ENCODE measurements at regions not wholly inside any gene's neighbourhood (a gene's known extent, or its start where the extent isn't known, plus 50 kb on each side); places are given as distances from the start of the nearest gene placed in this dataset.

DNA sequence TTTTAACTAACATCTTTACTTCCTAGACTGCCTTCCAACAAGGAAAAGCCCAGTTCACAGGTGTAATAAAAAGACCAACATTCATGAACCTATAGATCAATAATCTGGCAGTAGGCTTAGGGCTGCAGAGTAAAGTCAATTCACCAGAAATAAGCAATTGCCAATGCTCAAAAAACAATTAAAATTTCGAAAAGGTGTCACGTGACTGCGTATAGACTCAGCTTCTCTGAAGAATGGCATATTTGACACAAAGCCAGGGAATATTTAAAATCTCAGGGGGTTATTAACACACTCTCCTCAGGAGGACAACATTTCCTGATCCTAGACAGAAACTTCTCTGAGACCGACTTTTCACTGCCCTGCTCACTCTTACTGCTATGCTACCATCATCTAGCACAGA, 245.2 kb upstream of the LRATD1 start (continued):
- TF ChIP-seq ZNF133 (tag by site-specific recombination; IDR thresholded peaks at IDR 0.05) (no peak), ZNF404 (tag by site-specific recombination; IDR thresholded peaks at IDR 0.05) (no peak)
- TF ChIP-seq, protein P1, sequence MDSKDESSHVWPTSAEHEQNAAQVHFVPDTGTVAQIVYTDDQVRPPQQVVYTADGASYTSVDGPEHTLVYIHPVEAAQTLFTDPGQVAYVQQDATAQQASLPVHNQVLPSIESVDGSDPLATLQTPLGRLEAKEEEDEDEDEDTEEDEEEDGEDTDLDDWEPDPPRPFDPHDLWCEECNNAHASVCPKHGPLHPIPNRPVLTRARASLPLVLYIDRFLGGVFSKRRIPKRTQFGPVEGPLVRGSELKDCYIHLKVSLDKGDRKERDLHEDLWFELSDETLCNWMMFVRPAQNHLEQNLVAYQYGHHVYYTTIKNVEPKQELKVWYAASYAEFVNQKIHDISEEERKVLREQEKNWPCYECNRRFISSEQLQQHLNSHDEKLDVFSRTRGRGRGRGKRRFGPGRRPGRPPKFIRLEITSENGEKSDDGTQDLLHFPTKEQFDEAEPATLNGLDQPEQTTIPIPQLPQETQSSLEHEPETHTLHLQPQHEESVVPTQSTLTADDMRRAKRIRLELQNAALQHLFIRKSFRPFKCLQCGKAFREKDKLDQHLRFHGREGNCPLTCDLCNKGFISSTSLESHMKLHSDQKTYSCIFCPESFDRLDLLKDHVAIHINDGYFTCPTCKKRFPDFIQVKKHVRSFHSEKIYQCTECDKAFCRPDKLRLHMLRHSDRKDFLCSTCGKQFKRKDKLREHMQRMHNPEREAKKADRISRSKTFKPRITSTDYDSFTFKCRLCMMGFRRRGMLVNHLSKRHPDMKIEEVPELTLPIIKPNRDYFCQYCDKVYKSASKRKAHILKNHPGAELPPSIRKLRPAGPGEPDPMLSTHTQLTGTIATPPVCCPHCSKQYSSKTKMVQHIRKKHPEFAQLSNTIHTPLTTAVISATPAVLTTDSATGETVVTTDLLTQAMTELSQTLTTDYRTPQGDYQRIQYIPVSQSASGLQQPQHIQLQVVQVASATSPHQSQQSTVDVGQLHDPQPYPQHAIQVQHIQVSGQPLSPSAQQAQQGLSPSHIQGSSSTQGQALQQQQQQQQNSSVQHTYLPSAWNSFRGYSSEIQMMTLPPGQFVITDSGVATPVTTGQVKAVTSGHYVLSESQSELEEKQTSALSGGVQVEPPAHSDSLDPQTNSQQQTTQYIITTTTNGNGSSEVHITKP (tag by site-specific recombination; IDR thresholded peaks at IDR 0.05): no peak

GRCh38 chr2:14388724-14389123, 243.8 kb upstream of the LRATD1 start:
- no peak overlapping the region for H3K4me3 ChIP-seq (ENCODE audit: low read depth, low read length)
- no peaks in the 10 kb centered on the region for H3K9me3 ChIP-seq (ENCODE audit: control insufficient read depth, insufficient read depth, low read depth, low read length)
- no peaks in the 10 kb centered on the region for H3K4me1 ChIP-seq (ENCODE audit: control insufficient read depth, insufficient read depth, low read length)
- no peaks in the 10 kb centered on the region for H3K36me3 ChIP-seq (ENCODE audit: control insufficient read depth in 2 of 2, insufficient read depth in 1 of 2, low read length in 2 of 2)
- no peak overlapping the region for H3K27ac ChIP-seq (ENCODE audit: extremely low read depth, low read depth, low read length)
- POLR2A ChIA-PET: no interaction called here
- TF ChIP-seq, protein P2, sequence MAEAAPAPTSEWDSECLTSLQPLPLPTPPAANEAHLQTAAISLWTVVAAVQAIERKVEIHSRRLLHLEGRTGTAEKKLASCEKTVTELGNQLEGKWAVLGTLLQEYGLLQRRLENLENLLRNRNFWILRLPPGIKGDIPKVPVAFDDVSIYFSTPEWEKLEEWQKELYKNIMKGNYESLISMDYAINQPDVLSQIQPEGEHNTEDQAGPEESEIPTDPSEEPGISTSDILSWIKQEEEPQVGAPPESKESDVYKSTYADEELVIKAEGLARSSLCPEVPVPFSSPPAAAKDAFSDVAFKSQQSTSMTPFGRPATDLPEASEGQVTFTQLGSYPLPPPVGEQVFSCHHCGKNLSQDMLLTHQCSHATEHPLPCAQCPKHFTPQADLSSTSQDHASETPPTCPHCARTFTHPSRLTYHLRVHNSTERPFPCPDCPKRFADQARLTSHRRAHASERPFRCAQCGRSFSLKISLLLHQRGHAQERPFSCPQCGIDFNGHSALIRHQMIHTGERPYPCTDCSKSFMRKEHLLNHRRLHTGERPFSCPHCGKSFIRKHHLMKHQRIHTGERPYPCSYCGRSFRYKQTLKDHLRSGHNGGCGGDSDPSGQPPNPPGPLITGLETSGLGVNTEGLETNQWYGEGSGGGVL (tag by site-specific recombination; IDR thresholded peaks at IDR 0.05): no peak
- TF ChIP-seq ZEB2 (tag by site-specific recombination; IDR thresholded peaks at IDR 0.05): no peak
- no peak for TF ChIP-seq ZNF10 (tag by site-specific recombination; IDR thresholded peaks at IDR 0.05)
- TF ChIP-seq ZNF670 (tag by site-specific recombination; IDR thresholded peaks at IDR 0.05; ENCODE audit: low read depth): no peak
- no peak for TF ChIP-seq ZNF184 (tag by site-specific recombination; IDR thresholded peaks at IDR 0.05)
- no peak for TF ChIP-seq ZNF23 (tag by site-specific recombination; IDR thresholded peaks at IDR 0.05; ENCODE audit: borderline replicate concordance)
- TF ChIP-seq MZF1 (tag by site-specific recombination; IDR thresholded peaks at IDR 0.05; ENCODE audit: borderline replicate concordance): no peak
- no peak for TF ChIP-seq BCL11A (tag by site-specific recombination; IDR thresholded peaks at IDR 0.05; ENCODE audit: low read depth)
- no peak for TF ChIP-seq ZNF654 (tag by site-specific recombination; IDR thresholded peaks at IDR 0.05; ENCODE audit: low read depth)
- no peak for TF ChIP-seq HOXD13 (CRISPR knock-in tag; IDR thresholded peaks at IDR 0.05; ENCODE audit: borderline replicate concordance)
- TF ChIP-seq ZNF777 (tag by site-specific recombination; IDR thresholded peaks at IDR 0.05; ENCODE audit: borderline replicate concordance): no peak
- CTCF ChIA-PET: interaction anchor here (0.7 kb wide), 1 partner anchor 127 kb away, joined by 4 read pairs; no protein-coding TSS in a partner anchor

DNA sequence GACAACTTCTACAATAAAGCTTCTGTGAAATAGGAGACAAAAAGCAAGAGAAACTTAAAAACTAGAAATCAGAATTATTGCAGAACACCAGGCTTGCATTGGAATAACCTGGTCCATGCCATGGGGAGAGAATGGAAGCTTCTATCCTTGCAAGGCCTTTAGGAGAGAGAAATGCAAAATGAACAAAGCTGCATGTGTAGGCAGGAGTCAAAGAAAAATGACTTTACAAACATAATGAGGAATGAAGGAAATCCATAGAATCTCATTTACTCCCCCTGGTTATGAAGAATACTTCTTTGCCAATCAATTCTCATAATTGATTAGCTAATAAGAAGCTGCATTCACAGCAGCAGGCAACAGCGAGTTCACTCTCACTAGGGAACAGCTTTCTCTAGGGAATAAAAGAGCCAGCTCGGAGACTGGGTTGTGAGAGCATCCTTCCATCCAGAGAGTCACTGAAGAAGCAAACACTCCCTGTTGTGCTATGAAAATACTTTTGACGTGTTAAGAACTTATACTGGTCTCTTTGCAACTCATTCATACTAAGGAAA, 235.9 kb upstream of the LRATD1 start:
- Histone ChIP-seq H3K4me1 (ENCODE audit: control insufficient read depth, insufficient read depth, low read length) (no peaks in the 10 kb centered on the region), H3K36me3 (ENCODE audit: control insufficient read depth in 2 of 2, insufficient read depth in 1 of 2, low read length in 2 of 2) (no peaks in the 10 kb centered on the region), H3K27ac (ENCODE audit: extremely low read depth, low read depth, low read length) (no peak overlapping the region), H3K9me3 (ENCODE audit: control insufficient read depth, insufficient read depth, low read depth, low read length) (no peaks in the 10 kb centered on the region), H3K4me3 (ENCODE audit: low read depth, low read length) (no peak overlapping the region)
- CTCF ChIA-PET: no interaction called here
- POLR2A ChIA-PET: no interaction called here
- TF ChIP-seq SP3 (tag by site-specific recombination; IDR thresholded peaks at IDR 0.05): no peak
- TF ChIP-seq ZNF555 (tag by site-specific recombination; conservative IDR thresholded peaks at IDR 0.05): no peak
- TF ChIP-seq, protein P3, sequence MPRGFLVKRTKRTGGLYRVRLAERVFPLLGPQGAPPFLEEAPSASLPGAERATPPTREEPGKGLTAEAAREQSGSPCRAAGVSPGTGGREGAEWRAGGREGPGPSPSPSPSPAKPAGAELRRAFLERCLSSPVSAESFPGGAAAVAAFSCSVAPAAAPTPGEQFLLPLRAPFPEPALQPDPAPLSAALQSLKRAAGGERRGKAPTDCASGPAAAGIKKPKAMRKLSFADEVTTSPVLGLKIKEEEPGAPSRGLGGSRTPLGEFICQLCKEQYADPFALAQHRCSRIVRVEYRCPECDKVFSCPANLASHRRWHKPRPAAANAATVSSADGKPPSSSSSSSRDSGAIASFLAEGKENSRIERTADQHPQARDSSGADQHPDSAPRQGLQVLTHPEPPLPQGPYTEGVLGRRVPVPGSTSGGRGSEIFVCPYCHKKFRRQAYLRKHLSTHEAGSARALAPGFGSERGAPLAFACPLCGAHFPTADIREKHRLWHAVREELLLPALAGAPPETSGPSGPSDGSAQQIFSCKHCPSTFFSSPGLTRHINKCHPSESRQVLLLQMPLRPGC (tag by site-specific recombination; IDR thresholded peaks at IDR 0.05): no peak
- no peak for TF ChIP-seq SCRT2 (tag by site-specific recombination; IDR thresholded peaks at IDR 0.05)
- TF ChIP-seq ZNF138 (tag by site-specific recombination; IDR thresholded peaks at IDR 0.05; ENCODE audit: borderline replicate concordance): no peak
- TF ChIP-seq ZNF335 (tag by site-specific recombination; conservative IDR thresholded peaks at IDR 0.05): no peak
- no peak for TF ChIP-seq ZBTB48 (tag by site-specific recombination; IDR thresholded peaks at IDR 0.05)
- no peak for TF ChIP-seq ZSCAN30 (tag by site-specific recombination; IDR thresholded peaks at IDR 0.05)
- no peak for TF ChIP-seq ZNF654 (tag by site-specific recombination; IDR thresholded peaks at IDR 0.05; ENCODE audit: low read depth)
- TF ChIP-seq ZNF596 (tag by site-specific recombination; IDR thresholded peaks at IDR 0.05): no peak
- TF ChIP-seq TCF7L2 (IDR thresholded peaks at IDR 0.05; ENCODE audit: borderline replicate concordance, low read depth, low read length): no peak
- TF ChIP-seq, protein P4, sequence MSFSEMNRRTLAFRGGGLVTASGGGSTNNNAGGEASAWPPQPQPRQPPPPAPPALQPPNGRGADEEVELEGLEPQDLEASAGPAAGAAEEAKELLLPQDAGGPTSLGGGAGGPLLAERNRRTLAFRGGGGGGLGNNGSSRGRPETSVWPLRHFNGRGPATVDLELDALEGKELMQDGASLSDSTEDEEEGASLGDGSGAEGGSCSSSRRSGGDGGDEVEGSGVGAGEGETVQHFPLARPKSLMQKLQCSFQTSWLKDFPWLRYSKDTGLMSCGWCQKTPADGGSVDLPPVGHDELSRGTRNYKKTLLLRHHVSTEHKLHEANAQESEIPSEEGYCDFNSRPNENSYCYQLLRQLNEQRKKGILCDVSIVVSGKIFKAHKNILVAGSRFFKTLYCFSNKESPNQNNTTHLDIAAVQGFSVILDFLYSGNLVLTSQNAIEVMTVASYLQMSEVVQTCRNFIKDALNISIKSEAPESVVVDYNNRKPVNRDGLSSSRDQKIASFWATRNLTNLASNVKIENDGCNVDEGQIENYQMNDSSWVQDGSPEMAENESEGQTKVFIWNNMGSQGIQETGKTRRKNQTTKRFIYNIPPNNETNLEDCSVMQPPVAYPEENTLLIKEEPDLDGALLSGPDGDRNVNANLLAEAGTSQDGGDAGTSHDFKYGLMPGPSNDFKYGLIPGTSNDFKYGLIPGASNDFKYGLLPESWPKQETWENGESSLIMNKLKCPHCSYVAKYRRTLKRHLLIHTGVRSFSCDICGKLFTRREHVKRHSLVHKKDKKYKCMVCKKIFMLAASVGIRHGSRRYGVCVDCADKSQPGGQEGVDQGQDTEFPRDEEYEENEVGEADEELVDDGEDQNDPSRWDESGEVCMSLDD (tag by site-specific recombination; IDR thresholded peaks at IDR 0.05): no peak
